Type B pancreatic cell (in vitro differentiated cells): ENCODE measurements at regions not wholly inside any gene's neighbourhood (a gene's known extent, or its start where the extent isn't known, plus 50 kb on each side); places are given as distances from the start of the nearest gene placed in this dataset.

Source experiments
- DNase-seq: peaks from one replicate; pipeline ENCODE4 v3.0.0; 2021; ENCODE audit warnings: mixed read lengths; ENCODE audit not compliant: unreplicated experiment; ENCODE audit errors: extremely low spot score
- H3K27ac Mint-ChIP-seq: 2 replicates; pipeline ENCODE4 v1.8.0; 2021; ENCODE audit warnings: mild to moderate bottlenecking, mixed read lengths
- H3K27me3 Mint-ChIP-seq: 2 replicates; pipeline ENCODE4 v1.8.0; 2021; ENCODE audit warnings: mixed read lengths
- H3K36me3 Mint-ChIP-seq: 2 replicates; pipeline ENCODE4 v1.8.0; 2021; ENCODE audit warnings: mixed read lengths
- H3K4me1 Mint-ChIP-seq: one replicate; pipeline ENCODE4 v1.8.0; 2021; ENCODE audit warnings: mixed read lengths; ENCODE audit not compliant: unreplicated experiment
- H3K4me3 Mint-ChIP-seq: 2 replicates; pipeline ENCODE4 v1.8.0; 2021; ENCODE audit warnings: mild to moderate bottlenecking, mixed read lengths
- H3K9me3 Mint-ChIP-seq: 2 replicates; pipeline ENCODE4 v1.8.0; 2021; ENCODE audit warnings: mixed read lengths
- CTCF ChIP-seq: fragments of 200-600 bp; sonication (generic); conservative IDR thresholded peaks from 2 replicates; pipeline ENCODE4 v1.5.0; 2021; ENCODE audit warnings: antibody characterized with exemption, mild to moderate bottlenecking

- H3K36me3 Mint-ChIP-seq, result no peaks in the 10 kb centered on the region
- no peak overlapping the region for H3K4me3 Mint-ChIP-seq
- H3K27me3 Mint-ChIP-seq, result peaks cover 3% of the 10 kb centered on the region
- no peak for DNase-seq
- no peak overlapping the region for H3K27ac Mint-ChIP-seq
- no peaks in the 10 kb centered on the region for H3K4me1 Mint-ChIP-seq
- no peaks in the 10 kb centered on the region for H3K9me3 Mint-ChIP-seq
- no peak for TF ChIP-seq CTCF
These were observed 181.3 kb upstream of the KCNG1 start for GRCh38 chr20:51204051-51204715.

GRCh38 chr20:51202304-51202703 is 179.4 kb upstream of the KCNG1 start:
- Mint-ChIP-seq H3K4me1 (no peaks in the 10 kb centered on the region), H3K27ac (no peak overlapping the region), H3K27me3 (peaks cover 3% of the 10 kb centered on the region), H3K4me3 (no peak overlapping the region), H3K36me3 (no peaks in the 10 kb centered on the region), H3K9me3 (no peaks in the 10 kb centered on the region)
- DNase-seq, result no peak
- no peak for TF ChIP-seq CTCF

GRCh38 chr20:51199920-51200319 is 177.0 kb upstream of the KCNG1 start:
- Mint-ChIP-seq H3K36me3 (no peaks in the 10 kb centered on the region), H3K27me3 (peaks cover 4% of the 10 kb centered on the region), H3K4me3 (no peak overlapping the region), H3K27ac (no peak overlapping the region), H3K4me1 (no peaks in the 10 kb centered on the region), H3K9me3 (peaks cover 6% of the 10 kb centered on the region)
- no peak for TF ChIP-seq CTCF
- DNase-seq, result no peak

GRCh38 chr20:51198876-51199523 is 176.1 kb upstream of the KCNG1 start:
- no peak for TF ChIP-seq CTCF
- H3K27me3 Mint-ChIP-seq, result peaks cover 4% of the 10 kb centered on the region
- no peak for DNase-seq

GRCh38 chr20:51198238-51198637 is 175.3 kb upstream of the KCNG1 start:
- H3K36me3 Mint-ChIP-seq, result no peaks in the 10 kb centered on the region
- peaks cover 6% of the 10 kb centered on the region for H3K9me3 Mint-ChIP-seq
- H3K4me1 Mint-ChIP-seq, result no peaks in the 10 kb centered on the region
- TF ChIP-seq CTCF, result no peak
- H3K4me3 Mint-ChIP-seq, result no peak overlapping the region
- no peak overlapping the region for H3K27ac Mint-ChIP-seq
- peaks cover 4% of the 10 kb centered on the region for H3K27me3 Mint-ChIP-seq
- no peak for DNase-seq

More at GRCh38 chr20:51198876-51199523, 176.1 kb upstream of the KCNG1 start:
- no peaks in the 10 kb centered on the region for H3K4me1 Mint-ChIP-seq
- no peaks in the 10 kb centered on the region for H3K36me3 Mint-ChIP-seq
- no peak overlapping the region for H3K27ac Mint-ChIP-seq
- peaks cover 6% of the 10 kb centered on the region for H3K9me3 Mint-ChIP-seq
- H3K4me3 Mint-ChIP-seq, result no peak overlapping the region
